ENCODE measurements at regions not wholly inside any gene's neighbourhood (a gene's known extent, or its start where the extent isn't known, plus 50 kb on each side); places are given as distances from the start of the nearest gene placed in this dataset.

GRCh38 chr3:161946443-161946960, 449.9 kb downstream of the OTOL1 start:
- Histone ChIP-seq H3K27ac (no peak overlapping the region), H3K36me3 (no peaks in the 10 kb centered on the region), H3K4me3 (ENCODE audit: low read depth, low read length) (no peak overlapping the region), H3K27me3 (ENCODE audit: insufficient read depth, low read depth, severe bottlenecking) (no peaks in the 10 kb centered on the region), H3K9me3 (ENCODE audit: severe bottlenecking) (no peaks in the 10 kb centered on the region)
- no peak for DNase-seq
- TF ChIP-seq, protein P1, sequence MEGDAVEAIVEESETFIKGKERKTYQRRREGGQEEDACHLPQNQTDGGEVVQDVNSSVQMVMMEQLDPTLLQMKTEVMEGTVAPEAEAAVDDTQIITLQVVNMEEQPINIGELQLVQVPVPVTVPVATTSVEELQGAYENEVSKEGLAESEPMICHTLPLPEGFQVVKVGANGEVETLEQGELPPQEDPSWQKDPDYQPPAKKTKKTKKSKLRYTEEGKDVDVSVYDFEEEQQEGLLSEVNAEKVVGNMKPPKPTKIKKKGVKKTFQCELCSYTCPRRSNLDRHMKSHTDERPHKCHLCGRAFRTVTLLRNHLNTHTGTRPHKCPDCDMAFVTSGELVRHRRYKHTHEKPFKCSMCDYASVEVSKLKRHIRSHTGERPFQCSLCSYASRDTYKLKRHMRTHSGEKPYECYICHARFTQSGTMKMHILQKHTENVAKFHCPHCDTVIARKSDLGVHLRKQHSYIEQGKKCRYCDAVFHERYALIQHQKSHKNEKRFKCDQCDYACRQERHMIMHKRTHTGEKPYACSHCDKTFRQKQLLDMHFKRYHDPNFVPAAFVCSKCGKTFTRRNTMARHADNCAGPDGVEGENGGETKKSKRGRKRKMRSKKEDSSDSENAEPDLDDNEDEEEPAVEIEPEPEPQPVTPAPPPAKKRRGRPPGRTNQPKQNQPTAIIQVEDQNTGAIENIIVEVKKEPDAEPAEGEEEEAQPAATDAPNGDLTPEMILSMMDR (IDR thresholded peaks at IDR 0.05; ENCODE audit: low read depth, low read length) = no peak

DNA sequence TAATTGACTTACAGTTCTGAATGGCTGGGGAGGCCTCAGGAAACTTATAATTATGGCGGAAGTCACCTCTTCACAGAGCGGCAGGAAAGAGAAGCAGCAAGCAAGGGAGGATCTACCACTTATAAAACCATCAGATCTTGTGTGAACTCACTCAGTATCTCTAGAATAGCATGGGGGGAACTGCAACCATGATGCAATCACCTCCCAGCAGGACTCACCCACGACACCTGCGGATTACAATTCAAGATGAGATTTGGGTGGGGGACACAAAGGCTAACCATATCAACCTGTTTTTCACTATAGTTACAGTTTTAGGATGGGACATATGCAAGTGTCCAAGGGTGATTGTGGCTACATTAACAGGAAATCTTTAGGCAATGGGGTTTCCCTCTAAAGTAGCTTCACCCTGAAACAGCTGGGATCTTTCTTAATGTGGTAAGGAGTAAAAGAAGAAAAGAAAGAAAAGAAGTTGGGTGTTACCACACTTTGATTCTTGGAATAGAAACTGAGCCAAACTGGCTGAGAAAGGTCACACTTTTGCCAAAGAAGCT, 453.8 kb downstream of the OTOL1 start:
- Histone ChIP-seq H3K36me3 (no peaks in the 10 kb centered on the region), H3K27me3 (ENCODE audit: insufficient read depth, low read depth, severe bottlenecking) (no peaks in the 10 kb centered on the region), H3K9me3 (ENCODE audit: severe bottlenecking) (no peaks in the 10 kb centered on the region), H3K27ac (no peak overlapping the region), H3K4me3 (ENCODE audit: low read depth, low read length) (no peak overlapping the region)
- TF ChIP-seq, protein P1 (IDR thresholded peaks at IDR 0.05; ENCODE audit: low read depth, low read length) = no peak
- DNase-seq = no peak

GRCh38 chr3:161957467-161957866, 460.9 kb downstream of the OTOL1 start:
- Histone ChIP-seq H3K9me3 (ENCODE audit: severe bottlenecking) (no peaks in the 10 kb centered on the region), H3K27me3 (ENCODE audit: insufficient read depth, low read depth, severe bottlenecking) (no peaks in the 10 kb centered on the region), H3K27ac (no peak overlapping the region), H3K4me3 (ENCODE audit: low read depth, low read length) (no peak overlapping the region), H3K36me3 (no peaks in the 10 kb centered on the region)
- TF ChIP-seq, protein P1 (IDR thresholded peaks at IDR 0.05; ENCODE audit: low read depth, low read length) = no peak
- no peak for DNase-seq

- TF ChIP-seq, protein P1 (IDR thresholded peaks at IDR 0.05; ENCODE audit: low read depth, low read length) = no peak
Measured at GRCh38 chr3:161964857-161965256, 468.2 kb downstream of the OTOL1 start.

DNA sequence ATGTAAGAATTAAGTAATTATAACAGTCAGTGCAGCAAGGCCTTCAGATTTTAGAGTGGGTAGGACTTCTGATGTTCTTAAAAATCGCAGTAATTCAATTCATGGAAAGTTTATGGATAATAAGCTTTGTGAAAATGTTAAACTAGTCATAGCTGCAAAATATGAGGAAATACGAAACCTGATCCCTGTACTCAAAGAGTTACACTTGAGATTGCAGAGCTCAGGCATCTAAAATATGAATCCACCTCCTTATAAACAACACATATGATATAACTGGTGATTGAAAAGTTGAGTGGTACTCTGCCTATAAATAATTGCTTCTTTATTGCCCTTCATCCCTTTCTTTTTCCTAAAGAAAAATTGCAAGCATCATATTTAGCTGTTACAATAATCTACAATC, 473.3 kb downstream of the OTOL1 start:
- H3K9me3 ChIP-seq (ENCODE audit: severe bottlenecking) = no peaks in the 10 kb centered on the region
- TF ChIP-seq, protein P1 (IDR thresholded peaks at IDR 0.05; ENCODE audit: low read depth, low read length) = no peak
- no peak overlapping the region for H3K4me3 ChIP-seq (ENCODE audit: low read depth, low read length)
- H3K36me3 ChIP-seq = no peaks in the 10 kb centered on the region
- no peaks in the 10 kb centered on the region for H3K27me3 ChIP-seq (ENCODE audit: insufficient read depth, low read depth, severe bottlenecking)
- DNase-seq = no peak
- H3K27ac ChIP-seq = no peak overlapping the region

More at GRCh38 chr3:161964857-161965256, 468.2 kb downstream of the OTOL1 start:
- Histone ChIP-seq H3K36me3 (no peaks in the 10 kb centered on the region), H3K27ac (no peak overlapping the region), H3K4me3 (ENCODE audit: low read depth, low read length) (no peak overlapping the region), H3K9me3 (ENCODE audit: severe bottlenecking) (no peaks in the 10 kb centered on the region), H3K27me3 (ENCODE audit: insufficient read depth, low read depth, severe bottlenecking) (no peaks in the 10 kb centered on the region)
- DNase-seq = no peak

GRCh38 chr3:161975201-161975600, 478.6 kb downstream of the OTOL1 start:
- Histone ChIP-seq H3K9me3 (ENCODE audit: severe bottlenecking) (no peaks in the 10 kb centered on the region), H3K27me3 (ENCODE audit: insufficient read depth, low read depth, severe bottlenecking) (no peaks in the 10 kb centered on the region), H3K4me3 (ENCODE audit: low read depth, low read length) (no peak overlapping the region), H3K36me3 (no peaks in the 10 kb centered on the region), H3K27ac (no peak overlapping the region)
- TF ChIP-seq, protein P1 (IDR thresholded peaks at IDR 0.05; ENCODE audit: low read depth, low read length) = no peak
- DNase-seq = no peak
